ENCODE measurements at regions not wholly inside any gene's neighbourhood (a gene's known extent, or its start where the extent isn't known, plus 50 kb on each side); places are given as distances from the start of the nearest gene placed in this dataset.

DNA sequence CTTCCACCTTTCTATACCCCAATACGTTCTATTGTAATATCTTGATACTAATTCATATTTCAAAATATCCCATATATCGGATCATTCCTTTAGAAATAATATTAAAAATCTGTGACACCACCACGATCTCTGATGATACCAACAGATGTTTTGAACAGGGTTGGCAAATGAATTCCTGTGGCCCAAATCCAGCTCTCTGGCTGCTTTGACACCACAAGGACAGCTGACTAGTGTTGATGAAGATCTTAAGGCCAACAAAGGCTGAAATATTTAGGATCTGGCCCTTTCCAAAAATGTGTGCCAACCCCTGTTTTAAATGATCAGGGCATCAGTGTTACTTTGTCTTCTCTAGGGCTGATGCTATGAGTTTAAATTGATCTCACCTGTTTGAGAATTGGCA, 380.7 kb upstream of the PFKP start:
- H3K4me3 Mint-ChIP-seq: no peak overlapping the region
- H3K27ac Mint-ChIP-seq: no peak overlapping the region
- intact Hi-C loops (cut with DNase I, micrococcal nuclease): no loop called here
- Histone ChIP-seq H3K27me3 (ENCODE audit: control insufficient read depth in 1 of 2, insufficient read depth in 2 of 2, low read length in 2 of 2) (no peaks in the 10 kb centered on the region), H3K9me3 (ENCODE audit: control insufficient read depth in 1 of 2, insufficient read depth in 1 of 2, low read length in 2 of 2) (no peaks in the 10 kb centered on the region), H3K27ac (ENCODE audit: low read depth in 1 of 2, low read length in 2 of 2) (no peak overlapping the region), H3K4me3 (ENCODE audit: low read length) (no peak overlapping the region), H3K36me3 (ENCODE audit: insufficient read depth, low read length) (no peaks in the 10 kb centered on the region), H3K4me1 (ENCODE audit: insufficient read depth, low read length) (no peaks in the 10 kb centered on the region)
- ChIA-PET POLR2A (no interaction called here), CTCF (no interaction called here)
- H3K36me3 Mint-ChIP-seq (ENCODE audit: low read depth): no peaks in the 10 kb centered on the region
- DNase-seq (no peak), ATAC-seq (ENCODE audit: poor library complexity) (no peak)
- H3K27me3 Mint-ChIP-seq: no peaks in the 10 kb centered on the region
- no peaks in the 10 kb centered on the region for H3K9me3 Mint-ChIP-seq
- TF ChIP-seq, protein P1, sequence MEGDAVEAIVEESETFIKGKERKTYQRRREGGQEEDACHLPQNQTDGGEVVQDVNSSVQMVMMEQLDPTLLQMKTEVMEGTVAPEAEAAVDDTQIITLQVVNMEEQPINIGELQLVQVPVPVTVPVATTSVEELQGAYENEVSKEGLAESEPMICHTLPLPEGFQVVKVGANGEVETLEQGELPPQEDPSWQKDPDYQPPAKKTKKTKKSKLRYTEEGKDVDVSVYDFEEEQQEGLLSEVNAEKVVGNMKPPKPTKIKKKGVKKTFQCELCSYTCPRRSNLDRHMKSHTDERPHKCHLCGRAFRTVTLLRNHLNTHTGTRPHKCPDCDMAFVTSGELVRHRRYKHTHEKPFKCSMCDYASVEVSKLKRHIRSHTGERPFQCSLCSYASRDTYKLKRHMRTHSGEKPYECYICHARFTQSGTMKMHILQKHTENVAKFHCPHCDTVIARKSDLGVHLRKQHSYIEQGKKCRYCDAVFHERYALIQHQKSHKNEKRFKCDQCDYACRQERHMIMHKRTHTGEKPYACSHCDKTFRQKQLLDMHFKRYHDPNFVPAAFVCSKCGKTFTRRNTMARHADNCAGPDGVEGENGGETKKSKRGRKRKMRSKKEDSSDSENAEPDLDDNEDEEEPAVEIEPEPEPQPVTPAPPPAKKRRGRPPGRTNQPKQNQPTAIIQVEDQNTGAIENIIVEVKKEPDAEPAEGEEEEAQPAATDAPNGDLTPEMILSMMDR (IDR thresholded peaks at IDR 0.05): no peak
- no peaks in the 10 kb centered on the region for H3K4me1 Mint-ChIP-seq (ENCODE audit: low read depth)

- POLR2A ChIA-PET: no interaction called here
- CTCF ChIA-PET: no interaction called here
- ATAC-seq (ENCODE audit: poor library complexity): no peak
- Mint-ChIP-seq H3K9me3 (no peaks in the 10 kb centered on the region), H3K4me1 (ENCODE audit: low read depth) (no peaks in the 10 kb centered on the region), H3K27me3 (peaks cover 4% of the 10 kb centered on the region), H3K27ac (no peak overlapping the region), H3K36me3 (ENCODE audit: low read depth) (no peaks in the 10 kb centered on the region), H3K4me3 (no peak overlapping the region)
- no peak for DNase-seq
- intact Hi-C loops (cut with DNase I, micrococcal nuclease): no loop called here
- Histone ChIP-seq H3K4me3 (ENCODE audit: low read length) (no peak overlapping the region), H3K4me1 (ENCODE audit: insufficient read depth, low read length) (no peaks in the 10 kb centered on the region), H3K27me3 (ENCODE audit: control insufficient read depth in 1 of 2, insufficient read depth in 2 of 2, low read length in 2 of 2) (no peaks in the 10 kb centered on the region), H3K36me3 (ENCODE audit: insufficient read depth, low read length) (no peaks in the 10 kb centered on the region), H3K27ac (ENCODE audit: low read depth in 1 of 2, low read length in 2 of 2) (no peak overlapping the region), H3K9me3 (ENCODE audit: control insufficient read depth in 1 of 2, insufficient read depth in 1 of 2, low read length in 2 of 2) (peaks cover 0 to 10% of the 10 kb centered on the region in 2 experiments)
- TF ChIP-seq, protein P1 (IDR thresholded peaks at IDR 0.05): no peak
Observed at GRCh38 chr10:2682491-2682890, 384.9 kb upstream of the PFKP start.

GRCh38 chr10:2681891-2682290, 385.5 kb upstream of the PFKP start:
- intact Hi-C loops (cut with DNase I, micrococcal nuclease): no loop called here
- ATAC-seq (ENCODE audit: poor library complexity): no peak

More at GRCh38 chr10:2681891-2682290, 385.5 kb upstream of the PFKP start:
- H3K36me3 ChIP-seq (ENCODE audit: insufficient read depth, low read length): no peaks in the 10 kb centered on the region
- Mint-ChIP-seq H3K27me3 (peaks cover 4% of the 10 kb centered on the region), H3K4me3 (no peak overlapping the region), H3K9me3 (no peaks in the 10 kb centered on the region), H3K27ac (no peak overlapping the region), H3K4me1 (ENCODE audit: low read depth) (no peaks in the 10 kb centered on the region), H3K36me3 (ENCODE audit: low read depth) (no peaks in the 10 kb centered on the region)
- no peak for DNase-seq
- H3K4me3 ChIP-seq (ENCODE audit: low read length): no peak overlapping the region
- CTCF ChIA-PET: no interaction called here
- H3K27ac ChIP-seq (ENCODE audit: low read depth in 1 of 2, low read length in 2 of 2): no peak overlapping the region
- H3K27me3 ChIP-seq (ENCODE audit: control insufficient read depth in 1 of 2, insufficient read depth in 2 of 2, low read length in 2 of 2): no peaks in the 10 kb centered on the region
- H3K4me1 ChIP-seq (ENCODE audit: insufficient read depth, low read length): no peaks in the 10 kb centered on the region
- POLR2A ChIA-PET: no interaction called here
- TF ChIP-seq, protein P1 (IDR thresholded peaks at IDR 0.05): no peak
- H3K9me3 ChIP-seq (ENCODE audit: control insufficient read depth in 1 of 2, insufficient read depth in 1 of 2, low read length in 2 of 2): peaks cover 0 to 10% of the 10 kb centered on the region in 2 experiments
